ENCODE measurements at regions not wholly inside any gene's neighbourhood (a gene's known extent, or its start where the extent isn't known, plus 50 kb on each side); places are given as distances from the start of the nearest gene placed in this dataset.

DNA sequence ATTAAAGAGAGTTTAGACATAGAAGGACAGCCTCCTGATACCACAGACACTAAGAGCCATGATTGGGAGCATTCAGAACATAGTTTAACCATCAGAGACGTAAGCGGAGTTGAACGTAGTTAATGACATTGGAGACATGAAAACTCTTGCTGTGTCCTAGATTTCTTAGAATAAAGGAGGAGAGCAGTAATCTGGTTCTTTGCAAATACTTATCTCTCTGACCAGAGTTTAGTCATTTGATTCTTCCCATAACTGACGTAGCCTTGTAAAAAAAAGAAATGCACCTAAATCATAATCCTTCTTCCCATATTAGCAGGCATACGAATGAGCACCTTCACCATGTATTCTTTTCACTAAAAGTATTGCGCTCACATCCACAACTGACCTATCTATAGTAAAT, 433.3 kb upstream of the SMC2 start:
- CTCF ChIA-PET, result no interaction called here
- Mint-ChIP-seq H3K9me3 (ENCODE audit: unreplicated experiment) (peaks cover 22% of the 10 kb centered on the region), H3K4me1 (ENCODE audit: low read depth, unreplicated experiment) (no peaks in the 10 kb centered on the region), H3K27ac (ENCODE audit: unreplicated experiment) (no peak overlapping the region), H3K27me3 (ENCODE audit: insufficient read depth, unreplicated experiment) (no peaks in the 10 kb centered on the region), H3K36me3 (ENCODE audit: insufficient read depth, unreplicated experiment) (no peaks in the 10 kb centered on the region), H3K4me3 (ENCODE audit: unreplicated experiment) (no peak overlapping the region)
- no peak for DNase-seq
- Histone ChIP-seq H3K36me3 (ENCODE audit: control insufficient read depth, insufficient read depth, low read length) (no peaks in the 10 kb centered on the region), H3K9me3 (0 out of 2 replicates have a peak, but pooled peaks cover 8% of the 10 kb centered on the region), H3K4me3 (ENCODE audit: low read depth, low read length) (no peak overlapping the region), H3K4me1 (no peaks in the 10 kb centered on the region), H3K27me3 (replicated peaks; ENCODE audit: control insufficient read depth, insufficient read depth, low read length) (no peaks in the 10 kb centered on the region)
- BruUV-seq (replicated peaks), result no TSS peak
- intact Hi-C loops (cut with micrococcal nuclease; ENCODE audit: unreplicated experiment), result no loop called here
- POLR2A ChIA-PET, result no interaction called here
- TF ChIP-seq CTCF (IDR thresholded peaks at IDR 0.05; ENCODE audit: insufficient read depth in 1 of 2, low read depth in 1 of 2, low read length in 1 of 2, severe bottlenecking in 1 of 2, unreplicated experiment in 1 of 2), result no peak

GRCh38 chr9:103661663-103662062, 432.4 kb upstream of the SMC2 start:
- Mint-ChIP-seq H3K27me3 (ENCODE audit: insufficient read depth, unreplicated experiment) (no peaks in the 10 kb centered on the region), H3K4me3 (ENCODE audit: unreplicated experiment) (no peak overlapping the region), H3K9me3 (ENCODE audit: unreplicated experiment) (peaks cover 22% of the 10 kb centered on the region), H3K27ac (ENCODE audit: unreplicated experiment) (no peak overlapping the region), H3K36me3 (ENCODE audit: insufficient read depth, unreplicated experiment) (no peaks in the 10 kb centered on the region), H3K4me1 (ENCODE audit: low read depth, unreplicated experiment) (no peaks in the 10 kb centered on the region)
- Histone ChIP-seq H3K9me3 (0 out of 2 replicates have a peak, but pooled peaks cover 8% of the 10 kb centered on the region), H3K27me3 (replicated peaks; ENCODE audit: control insufficient read depth, insufficient read depth, low read length) (no peaks in the 10 kb centered on the region), H3K4me1 (no peaks in the 10 kb centered on the region), H3K4me3 (ENCODE audit: low read depth, low read length) (no peak overlapping the region), H3K36me3 (ENCODE audit: control insufficient read depth, insufficient read depth, low read length) (no peaks in the 10 kb centered on the region)
- CTCF ChIA-PET, result no interaction called here
- no TSS peak for BruUV-seq (replicated peaks)
- POLR2A ChIA-PET, result no interaction called here
- DNase-seq, result no peak
- intact Hi-C loops (cut with micrococcal nuclease; ENCODE audit: unreplicated experiment), result no loop called here
- TF ChIP-seq CTCF (IDR thresholded peaks at IDR 0.05; ENCODE audit: insufficient read depth in 1 of 2, low read depth in 1 of 2, low read length in 1 of 2, severe bottlenecking in 1 of 2, unreplicated experiment in 1 of 2), result no peak

- Mint-ChIP-seq H3K9me3 (ENCODE audit: unreplicated experiment) (no peaks in the 10 kb centered on the region), H3K4me3 (ENCODE audit: unreplicated experiment) (no peak overlapping the region)
- CTCF ChIA-PET, result no interaction called here
Measured at GRCh38 chr9:103669296-103669695, 424.8 kb upstream of the SMC2 start.

More at GRCh38 chr9:103669296-103669695, 424.8 kb upstream of the SMC2 start:
- no peak overlapping the region for H3K27ac Mint-ChIP-seq (ENCODE audit: unreplicated experiment)
- intact Hi-C loops (cut with micrococcal nuclease; ENCODE audit: unreplicated experiment), result no loop called here
- no peaks in the 10 kb centered on the region for H3K4me1 Mint-ChIP-seq (ENCODE audit: low read depth, unreplicated experiment)
- no peak for DNase-seq
- POLR2A ChIA-PET, result no interaction called here
- no TSS peak for BruUV-seq (replicated peaks)
- H3K4me1 ChIP-seq, result no peaks in the 10 kb centered on the region
- TF ChIP-seq CTCF (IDR thresholded peaks at IDR 0.05; ENCODE audit: insufficient read depth in 1 of 2, low read depth in 1 of 2, low read length in 1 of 2, severe bottlenecking in 1 of 2, unreplicated experiment in 1 of 2), result no peak
- no peaks in the 10 kb centered on the region for H3K36me3 ChIP-seq (ENCODE audit: control insufficient read depth, insufficient read depth, low read length)
- no peaks in the 10 kb centered on the region for H3K9me3 ChIP-seq
- no peaks in the 10 kb centered on the region for H3K27me3 Mint-ChIP-seq (ENCODE audit: insufficient read depth, unreplicated experiment)
- no peaks in the 10 kb centered on the region for H3K36me3 Mint-ChIP-seq (ENCODE audit: insufficient read depth, unreplicated experiment)
- no peaks in the 10 kb centered on the region for H3K27me3 ChIP-seq (replicated peaks; ENCODE audit: control insufficient read depth, insufficient read depth, low read length)
- H3K4me3 ChIP-seq (ENCODE audit: low read depth, low read length), result no peak overlapping the region

Measured in Caco-2 (cell line).